KMS-11 (cell line): ENCODE measurements at regions not wholly inside any gene's neighbourhood (a gene's known extent, or its start where the extent isn't known, plus 50 kb on each side); places are given as distances from the start of the nearest gene placed in this dataset.

Experiments used
- H2AFZ ChIP-seq: fragments of 200-600 bp; sonication (generic); 2 replicates; pipeline ENCODE4 v1.6.1; 2016; ENCODE audit warnings: antibody characterized with exemption, mixed run types, low read depth
- H3K27ac ChIP-seq: fragments of 200-600 bp; sonication (generic); 2 replicates; pipeline ENCODE4 v1.6.1; 2016; ENCODE audit warnings: mild to moderate bottlenecking, mixed run types
- H3K27me3 ChIP-seq: fragments of 200-600 bp; sonication (generic); 2 replicates; pipeline ENCODE4 v1.6.1; 2017; ENCODE audit warnings: mild to moderate bottlenecking, low read depth, mixed run types, moderate library complexity; ENCODE audit not compliant: insufficient read depth
- H3K36me3 ChIP-seq: fragments of 200-600 bp; sonication (generic); 2 replicates; pipeline ENCODE4 v1.6.1; 2017; ENCODE audit warnings: mild to moderate bottlenecking, mixed run types; ENCODE audit not compliant: insufficient read depth
- H3K4me1 ChIP-seq: fragments of 200-600 bp; sonication (generic); 2 replicates; pipeline ENCODE4 v1.6.1; 2016; ENCODE audit warnings: mild to moderate bottlenecking, low read depth, mixed run types; ENCODE audit not compliant: poor library complexity, severe bottlenecking
- H3K4me2 ChIP-seq: fragments of 200-600 bp; sonication (generic); 2 replicates; pipeline ENCODE4 v1.7.0; 2016; ENCODE audit warnings: mild to moderate bottlenecking, mixed run types
- H3K4me3 ChIP-seq: fragments of 200-600 bp; sonication (generic); IDR thresholded peaks from 2 replicates; pipeline ENCODE4 v1.6.1; 2017; ENCODE audit warnings: low read depth, low read length, mixed read lengths; ENCODE audit not compliant: insufficient read depth
- H3K79me2 ChIP-seq: fragments of 200-600 bp; sonication (generic); 2 replicates; pipeline ENCODE4 v1.6.1; 2016; ENCODE audit warnings: low read depth, mixed run types; ENCODE audit not compliant: insufficient read depth
- H3K9ac ChIP-seq: fragments of 200-600 bp; sonication (generic); 2 replicates; pipeline ENCODE4 v1.6.1; 2016; ENCODE audit warnings: mild to moderate bottlenecking, mixed run types
- H4K20me1 ChIP-seq: fragments of 200-600 bp; sonication (generic); 2 replicates; pipeline ENCODE4 v1.6.1; 2016; ENCODE audit warnings: mild to moderate bottlenecking, mixed run types; ENCODE audit not compliant: insufficient read depth
- TF ChIP-seq, protein P1 (sequence below): fragments of 200-600 bp; sonication (generic); conservative IDR thresholded peaks from 2 replicates; pipeline ENCODE4 v1.6.1; 2017; ENCODE audit warnings: low read depth, mild to moderate bottlenecking, antibody characterized with exemption, low read length, moderate library complexity, mixed read lengths

GRCh38 chr5:14945450-14945849 lies 73.9 kb upstream of the ANKH start:
- H3K27ac ChIP-seq = no peak overlapping the region
- no peak overlapping the region for H3K4me2 ChIP-seq
- H3K36me3 ChIP-seq = no peaks in the 10 kb centered on the region
- TF ChIP-seq, protein P1, sequence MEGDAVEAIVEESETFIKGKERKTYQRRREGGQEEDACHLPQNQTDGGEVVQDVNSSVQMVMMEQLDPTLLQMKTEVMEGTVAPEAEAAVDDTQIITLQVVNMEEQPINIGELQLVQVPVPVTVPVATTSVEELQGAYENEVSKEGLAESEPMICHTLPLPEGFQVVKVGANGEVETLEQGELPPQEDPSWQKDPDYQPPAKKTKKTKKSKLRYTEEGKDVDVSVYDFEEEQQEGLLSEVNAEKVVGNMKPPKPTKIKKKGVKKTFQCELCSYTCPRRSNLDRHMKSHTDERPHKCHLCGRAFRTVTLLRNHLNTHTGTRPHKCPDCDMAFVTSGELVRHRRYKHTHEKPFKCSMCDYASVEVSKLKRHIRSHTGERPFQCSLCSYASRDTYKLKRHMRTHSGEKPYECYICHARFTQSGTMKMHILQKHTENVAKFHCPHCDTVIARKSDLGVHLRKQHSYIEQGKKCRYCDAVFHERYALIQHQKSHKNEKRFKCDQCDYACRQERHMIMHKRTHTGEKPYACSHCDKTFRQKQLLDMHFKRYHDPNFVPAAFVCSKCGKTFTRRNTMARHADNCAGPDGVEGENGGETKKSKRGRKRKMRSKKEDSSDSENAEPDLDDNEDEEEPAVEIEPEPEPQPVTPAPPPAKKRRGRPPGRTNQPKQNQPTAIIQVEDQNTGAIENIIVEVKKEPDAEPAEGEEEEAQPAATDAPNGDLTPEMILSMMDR = no peak
- no peak overlapping the region for H2AFZ ChIP-seq
- no peaks in the 10 kb centered on the region for H3K27me3 ChIP-seq
- H4K20me1 ChIP-seq = no peaks in the 10 kb centered on the region
- no peak overlapping the region for H3K9ac ChIP-seq
- peaks cover 6% of the 10 kb centered on the region for H3K4me1 ChIP-seq
- no peak overlapping the region for H3K4me3 ChIP-seq
- H3K79me2 ChIP-seq = no peaks in the 10 kb centered on the region

- no peaks in the 10 kb centered on the region for H3K79me2 ChIP-seq
- H3K27ac ChIP-seq = no peak overlapping the region
- no peaks in the 10 kb centered on the region for H3K36me3 ChIP-seq
- TF ChIP-seq, protein P1 = no peak
- H3K4me2 ChIP-seq = no peak overlapping the region
- no peak overlapping the region for H3K4me3 ChIP-seq
- H3K9ac ChIP-seq = no peak overlapping the region
- no peak overlapping the region for H2AFZ ChIP-seq
- peaks cover 6% of the 10 kb centered on the region for H3K4me1 ChIP-seq
- H4K20me1 ChIP-seq = no peaks in the 10 kb centered on the region
- H3K27me3 ChIP-seq = no peaks in the 10 kb centered on the region
Observed at GRCh38 chr5:14944996-14945395, 73.4 kb upstream of the ANKH start.

DNA sequence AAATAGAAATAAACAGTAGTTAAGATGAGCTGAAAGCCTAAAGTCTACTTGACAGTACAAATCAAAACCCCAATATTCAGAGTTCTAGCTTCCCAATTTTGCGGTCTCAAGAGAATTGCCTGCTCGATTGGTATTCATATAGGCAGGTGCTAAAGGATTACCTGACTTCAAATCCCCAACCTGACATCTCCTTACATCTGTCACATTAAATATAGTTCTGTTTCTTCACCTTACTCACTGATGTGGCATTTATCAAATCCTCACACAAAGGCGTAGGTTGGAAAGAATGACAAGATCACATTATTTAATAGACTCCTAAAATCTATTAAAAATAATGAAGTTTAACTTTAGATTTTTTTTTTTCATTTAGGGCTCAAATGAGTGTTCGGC lies 72.8 kb upstream of the ANKH start:
- no peaks in the 10 kb centered on the region for H3K79me2 ChIP-seq
- H4K20me1 ChIP-seq = no peaks in the 10 kb centered on the region
- H2AFZ ChIP-seq = no peak overlapping the region
- TF ChIP-seq, protein P1 = no peak
- H3K36me3 ChIP-seq = no peaks in the 10 kb centered on the region
- no peak overlapping the region for H3K9ac ChIP-seq
- H3K27me3 ChIP-seq = no peaks in the 10 kb centered on the region
- no peak overlapping the region for H3K4me2 ChIP-seq
- H3K27ac ChIP-seq = no peak overlapping the region
- H3K4me3 ChIP-seq = no peak overlapping the region
- peaks cover 6% of the 10 kb centered on the region for H3K4me1 ChIP-seq

DNA sequence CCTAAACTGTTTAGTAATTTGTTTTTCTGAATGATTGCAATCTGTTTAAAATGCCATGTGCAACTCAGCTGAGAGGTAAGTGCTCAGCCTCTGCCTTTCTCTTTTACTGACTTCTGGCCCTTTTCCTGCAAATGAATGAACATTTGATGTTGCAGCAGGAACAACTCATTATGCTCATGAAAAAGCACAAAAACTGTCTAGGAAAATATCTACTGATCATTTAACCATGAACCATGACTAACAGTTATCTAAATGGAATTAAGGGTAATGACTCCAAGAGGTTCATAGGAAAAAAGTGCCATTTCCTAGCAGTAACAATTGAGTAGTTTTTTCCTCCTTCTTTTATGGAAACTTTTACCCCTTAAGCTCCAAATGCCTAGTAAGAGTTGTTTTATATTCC lies 70.6 kb upstream of the ANKH start:
- Histone ChIP-seq H3K4me1 (peaks cover 6% of the 10 kb centered on the region), H4K20me1 (no peaks in the 10 kb centered on the region), H3K9ac (no peak overlapping the region), H3K79me2 (no peaks in the 10 kb centered on the region), H3K27me3 (no peaks in the 10 kb centered on the region), H2AFZ (no peak overlapping the region), H3K4me2 (no peak overlapping the region), H3K36me3 (no peaks in the 10 kb centered on the region), H3K4me3 (no peak overlapping the region), H3K27ac (no peak overlapping the region)
- TF ChIP-seq, protein P1 = no peak

DNA sequence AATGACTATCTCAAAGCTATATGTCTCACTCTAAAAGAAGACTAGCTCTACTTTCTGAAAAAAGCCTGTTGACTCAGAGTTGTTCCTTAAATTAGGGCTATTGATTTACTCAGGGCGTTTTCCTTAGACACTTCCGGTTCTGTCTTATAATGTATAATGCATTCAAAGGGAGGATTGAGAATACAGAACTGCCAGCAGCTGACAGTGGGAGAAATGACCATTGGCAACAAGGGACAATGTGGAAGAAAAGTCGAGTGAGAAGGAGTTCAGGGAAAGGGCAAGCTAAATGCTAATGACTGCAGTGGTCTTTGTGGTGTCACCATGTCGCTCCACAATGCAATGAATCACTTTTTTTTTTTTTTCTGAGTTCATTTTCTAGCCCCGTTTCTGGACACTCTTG lies 65.7 kb upstream of the ANKH start:
- TF ChIP-seq, protein P1 = no peak
- Histone ChIP-seq H3K27me3 (no peaks in the 10 kb centered on the region), H3K4me1 (no peaks in the 10 kb centered on the region), H2AFZ (no peak overlapping the region), H3K4me2 (no peak overlapping the region), H3K4me3 (no peak overlapping the region), H4K20me1 (no peaks in the 10 kb centered on the region), H3K79me2 (no peaks in the 10 kb centered on the region), H3K27ac (no peak overlapping the region), H3K36me3 (no peaks in the 10 kb centered on the region), H3K9ac (no peak overlapping the region)
